PC-9 (cell line): ENCODE measurements at regions not wholly inside any gene's neighbourhood (a gene's known extent, or its start where the extent isn't known, plus 50 kb on each side); places are given as distances from the start of the nearest gene placed in this dataset.

Experiments
- BruUV-seq: library from RNA; stranded (reverse); fragments of 400-500 nt; replicated peaks from 2 replicates; lab custom pipeline; 2021; lab: Mats Ljungman, UMichigan
- CTCF ChIA-PET: fragments of 300-600 bp; sonication (Branson Sonifier 250); formaldehyde crosslinking; loops from one replicate; lab custom pipeline; 2022; ENCODE audit warnings: antibody characterized with exemption; lab: Charles Lee
- POLR2A ChIA-PET: fragments of 300-600 bp; sonication (Branson Sonifier 250); formaldehyde crosslinking; loops from one replicate; lab custom pipeline; 2022; ENCODE audit warnings: antibody characterized with exemption; ENCODE audit not compliant: unreplicated experiment; lab: Charles Lee
- DNase-seq, 2 experiments: peaks; one replicate each; pipeline versions ENCODE4 v3.0.0 to v3.0.0-alpha.2; 2015 to 2022; ENCODE audit warnings: mixed read lengths in 1 of 2
- H2AFZ ChIP-seq: fragments of 200-600 bp; sonication (generic); 2 replicates; pipeline ENCODE4 v1.8.1; 2017; ENCODE audit warnings: antibody characterized with exemption
- H3F3A ChIP-seq: fragments of 200-600 bp; sonication (generic); 2 replicates; pipeline ENCODE4 v1.8.1; 2017; ENCODE audit warnings: antibody characterized with exemption, mild to moderate bottlenecking, low read depth; ENCODE audit not compliant: insufficient read depth
- H3K27ac ChIP-seq: fragments of 200-600 bp; sonication (generic); 2 replicates; pipeline ENCODE4 v1.6.1; 2016; ENCODE audit warnings: mixed run types
- H3K27me3 ChIP-seq: fragments of 200-600 bp; sonication (generic); 2 replicates; pipeline ENCODE4 v1.6.1; 2016; ENCODE audit warnings: low read depth, mixed run types; ENCODE audit not compliant: insufficient read depth
- H3K36me3 ChIP-seq: fragments of 200-600 bp; sonication (generic); 2 replicates; pipeline ENCODE4 v1.6.1; 2016; ENCODE audit warnings: low read depth, mixed run types
- H3K4me1 ChIP-seq: fragments of 200-600 bp; sonication (generic); replicated peaks from 2 replicates; pipeline ENCODE4 v1.6.1; 2016; ENCODE audit warnings: mixed run types; ENCODE audit not compliant: insufficient read depth
- H3K4me2 ChIP-seq: fragments of 200-600 bp; sonication (generic); 2 replicates; pipeline ENCODE4 v1.6.1; 2017; ENCODE audit warnings: mixed run types
- H3K4me3 ChIP-seq: fragments of 200-600 bp; sonication (generic); 2 replicates; pipeline ENCODE4 v1.6.1; 2016; ENCODE audit warnings: mixed run types
- H3K79me2 ChIP-seq: fragments of 200-600 bp; sonication (generic); 2 replicates; pipeline ENCODE4 v1.6.1; 2017; ENCODE audit warnings: low read depth, mixed run types
- H3K9me2 ChIP-seq: fragments of 200-600 bp; sonication (generic); 2 replicates; pipeline ENCODE4 v1.8.1; 2017; ENCODE audit warnings: mild to moderate bottlenecking; ENCODE audit not compliant: insufficient read depth
- H3K9me3 ChIP-seq: fragments of 200-600 bp; sonication (generic); 2 replicates; pipeline ENCODE4 v1.8.1; 2016; ENCODE audit warnings: low read depth; ENCODE audit not compliant: insufficient read depth
- H4K20me1 ChIP-seq: fragments of 200-600 bp; sonication (generic); 2 replicates; pipeline ENCODE4 v1.8.1; 2017; ENCODE audit not compliant: insufficient read depth
- CTCF ChIP-seq: fragments of 200-600 bp; sonication (generic); conservative IDR thresholded peaks from 2 replicates; pipeline ENCODE4 v1.6.1; 2017; ENCODE audit warnings: mixed run types, antibody characterized with exemption, mild to moderate bottlenecking, moderate library complexity
- EZH2 ChIP-seq: fragments of 200-600 bp; sonication (generic); IDR thresholded peaks from 2 replicates; pipeline ENCODE4 v1.8.0; 2017; ENCODE audit warnings: antibody characterized with exemption, low read depth
- intact Hi-C: fragments of 100-400 bp; cut with micrococcal nuclease; formaldehyde crosslinking; loops from one replicate; pipeline ENCODE4 v1.10.0; 2022; ENCODE audit not compliant: unreplicated experiment

GRCh38 chr11:15468466-15468865 lies 353.7 kb downstream of the INSC start:
- Histone ChIP-seq H4K20me1 (no peaks in the 10 kb centered on the region), H3K79me2 (no peaks in the 10 kb centered on the region), H3K9me3 (no peaks in the 10 kb centered on the region), H3K4me2 (no peak overlapping the region), H3K4me3 (no peak overlapping the region), H3K27ac (no peak overlapping the region), H3K4me1 (no peaks in the 10 kb centered on the region), H2AFZ (no peak overlapping the region), H3K9me2 (no peaks in the 10 kb centered on the region), H3K36me3 (no peaks in the 10 kb centered on the region), H3F3A (no peaks in the 10 kb centered on the region), H3K27me3 (no peaks in the 10 kb centered on the region)
- TF ChIP-seq EZH2: no peak
- TF ChIP-seq CTCF: no peak
- no peak for DNase-seq
- ChIA-PET CTCF (no interaction called here), POLR2A (no interaction called here)
- no TSS peak for BruUV-seq
- intact Hi-C loops: no loop called here

- Histone ChIP-seq H3K27ac (no peak overlapping the region), H3F3A (no peaks in the 10 kb centered on the region), H3K9me2 (no peaks in the 10 kb centered on the region), H3K4me2 (no peak overlapping the region), H3K9me3 (no peaks in the 10 kb centered on the region), H2AFZ (no peak overlapping the region), H3K79me2 (no peaks in the 10 kb centered on the region), H4K20me1 (no peaks in the 10 kb centered on the region), H3K4me1 (no peaks in the 10 kb centered on the region), H3K4me3 (no peak overlapping the region), H3K36me3 (no peaks in the 10 kb centered on the region), H3K27me3 (no peaks in the 10 kb centered on the region)
- DNase-seq: no peak
- ChIA-PET POLR2A (no interaction called here), CTCF (no interaction called here)
- TF ChIP-seq EZH2: no peak
- no peak for TF ChIP-seq CTCF
- intact Hi-C loops: no loop called here
- BruUV-seq: no TSS peak
Measured at GRCh38 chr11:15471048-15471894, 356.5 kb downstream of the INSC start.

GRCh38 chr11:15471895-15472799 lies 357.4 kb downstream of the INSC start:
- CTCF ChIA-PET: no interaction called here
- Histone ChIP-seq H4K20me1 (no peaks in the 10 kb centered on the region), H3K9me3 (no peaks in the 10 kb centered on the region), H3K9me2 (no peaks in the 10 kb centered on the region), H3K4me3 (no peak overlapping the region), H3K4me2 (no peak overlapping the region), H3K79me2 (no peaks in the 10 kb centered on the region), H3K27me3 (no peaks in the 10 kb centered on the region), H3K36me3 (no peaks in the 10 kb centered on the region), H3K27ac (no peak overlapping the region), H3K4me1 (no peaks in the 10 kb centered on the region), H2AFZ (no peak overlapping the region), H3F3A (no peaks in the 10 kb centered on the region)
- no TSS peak for BruUV-seq
- DNase-seq: no peak
- POLR2A ChIA-PET: no interaction called here
- intact Hi-C loops: no loop called here
- TF ChIP-seq EZH2: no peak
- TF ChIP-seq CTCF: no peak
